IPS-15b (cell line): ENCODE measurements at regions not wholly inside any gene's neighbourhood (a gene's known extent, or its start where the extent isn't known, plus 50 kb on each side); places are given as distances from the start of the nearest gene placed in this dataset.
"Not testable (repeated sequence)": the region's sequence is repeated elsewhere in the genome, so short reads cannot be mapped to it uniquely, and the experiment has no call there.

Source experiments
- H3K27me3 ChIP-seq: one replicate; pipeline ENCODE4 v1.6.1; 2013; ENCODE audit warnings: low read length; ENCODE audit not compliant: control insufficient read depth, insufficient read depth
- H3K36me3 ChIP-seq: one replicate; pipeline ENCODE4 v1.6.1; 2013; ENCODE audit warnings: low read length; ENCODE audit not compliant: control insufficient read depth, insufficient read depth
- H3K4me1 ChIP-seq: one replicate; pipeline ENCODE4 v1.6.1; 2013; ENCODE audit warnings: mild to moderate bottlenecking, low read length; ENCODE audit not compliant: control insufficient read depth, insufficient read depth
- H3K4me3 ChIP-seq: one replicate; pipeline ENCODE4 v1.5.1; 2013; ENCODE audit warnings: low read depth, low read length
- H3K9ac ChIP-seq: one replicate; pipeline ENCODE4 v1.6.1; 2013; ENCODE audit warnings: low read depth, mild to moderate bottlenecking, low read length
- H3K9me3 ChIP-seq: one replicate; pipeline ENCODE4 v1.6.1; 2013; ENCODE audit warnings: mild to moderate bottlenecking, low read length; ENCODE audit not compliant: control insufficient read depth, insufficient read depth

- H3K27me3 ChIP-seq, H3K36me3 ChIP-seq, H3K9ac ChIP-seq, H3K4me1 ChIP-seq, H3K4me3 ChIP-seq: not testable (repeated sequence)
- H3K9me3 ChIP-seq, result peaks cover 13% of the 10 kb centered on the region
These were observed 1488.8 kb upstream of the TPTE start for GRCh38 chr21:9032547-9032946.

GRCh38 chr21:9033295-9033694 is 1488.1 kb upstream of the TPTE start:
- H3K9ac ChIP-seq, H3K4me3 ChIP-seq, H3K9me3 ChIP-seq, H3K27me3 ChIP-seq, H3K36me3 ChIP-seq, H3K4me1 ChIP-seq: not testable (repeated sequence)

GRCh38 chr21:9034491-9035200 is 1486.7 kb upstream of the TPTE start:
- H3K4me1 ChIP-seq, H3K36me3 ChIP-seq, H3K9ac ChIP-seq, H3K4me3 ChIP-seq, H3K27me3 ChIP-seq, H3K9me3 ChIP-seq: not testable (repeated sequence)

GRCh38 chr21:9035225-9035624 is 1486.2 kb upstream of the TPTE start:
- not testable (repeated sequence) for H3K4me3 ChIP-seq, H3K9ac ChIP-seq, H3K36me3 ChIP-seq, H3K9me3 ChIP-seq, H3K4me1 ChIP-seq, H3K27me3 ChIP-seq

GRCh38 chr21:9035970-9036369 is 1485.4 kb upstream of the TPTE start:
- H3K4me1 ChIP-seq, H3K9ac ChIP-seq, H3K27me3 ChIP-seq, H3K4me3 ChIP-seq, H3K9me3 ChIP-seq, H3K36me3 ChIP-seq: not testable (repeated sequence)

- H3K36me3 ChIP-seq, H3K4me3 ChIP-seq, H3K9ac ChIP-seq, H3K9me3 ChIP-seq, H3K4me1 ChIP-seq, H3K27me3 ChIP-seq: not testable (repeated sequence)
These were observed 1484.3 kb upstream of the TPTE start for GRCh38 chr21:9036966-9037587.

GRCh38 chr21:9037588-9038544 is 1483.5 kb upstream of the TPTE start:
- H3K27me3 ChIP-seq, H3K36me3 ChIP-seq, H3K4me3 ChIP-seq, H3K4me1 ChIP-seq, H3K9me3 ChIP-seq, H3K9ac ChIP-seq: not testable (repeated sequence)

GRCh38 chr21:9039520-9040365 is 1481.6 kb upstream of the TPTE start:
- H3K4me1 ChIP-seq, H3K9me3 ChIP-seq, H3K9ac ChIP-seq, H3K4me3 ChIP-seq, H3K36me3 ChIP-seq, H3K27me3 ChIP-seq: not testable (repeated sequence)

GRCh38 chr21:9040406-9040805 is 1481.0 kb upstream of the TPTE start:
- not testable (repeated sequence) for H3K27me3 ChIP-seq, H3K36me3 ChIP-seq, H3K9ac ChIP-seq, H3K4me3 ChIP-seq, H3K9me3 ChIP-seq, H3K4me1 ChIP-seq

GRCh38 chr21:9041175-9041948 is 1480.0 kb upstream of the TPTE start:
- H3K4me1 ChIP-seq, H3K4me3 ChIP-seq, H3K9me3 ChIP-seq, H3K9ac ChIP-seq, H3K27me3 ChIP-seq, H3K36me3 ChIP-seq: not testable (repeated sequence)

GRCh38 chr21:9043089-9043488 is 1478.3 kb upstream of the TPTE start:
- not testable (repeated sequence) for H3K4me3 ChIP-seq, H3K9me3 ChIP-seq, H3K36me3 ChIP-seq

More at GRCh38 chr21:9043089-9043488, 1478.3 kb upstream of the TPTE start:
- H3K9ac ChIP-seq, H3K27me3 ChIP-seq, H3K4me1 ChIP-seq: not testable (repeated sequence)
